GM12878 (cell line): ENCODE measurements at regions not wholly inside any gene's neighbourhood (a gene's known extent, or its start where the extent isn't known, plus 50 kb on each side); places are given as distances from the start of the nearest gene placed in this dataset.

Experiments used
- ATAC-seq: fragments of 200-7000 bp; cut with Tn5 transposase; 3 replicates; pipeline ENCODE4 v1.9.1; 2020; ENCODE audit warnings: mild to moderate bottlenecking, moderate library complexity
- BruUV-seq: library from RNA; stranded (reverse); fragments of 400-500 nt; replicated peaks from 2 replicates; lab custom pipeline; 2021; lab: Mats Ljungman, UMichigan
- CTCF ChIA-PET: fragments of 300-600 bp; sonication (Branson Sonifier 250); formaldehyde crosslinking; extraction: SDS; loops from one replicate; lab custom pipeline; 2021; ENCODE audit warnings: inconsistent platforms; lab: Yijun Ruan, JAX
- POLR2A ChIA-PET: fragments of 350-600 bp; formaldehyde crosslinking; extraction: SDS; loops from one replicate; lab custom pipeline; 2021; ENCODE audit warnings: inconsistent platforms; lab: Charles Lee
- RAD21 ChIA-PET: fragments of 300-600 bp; sonication (Branson Sonifier 250); formaldehyde crosslinking; loops from one replicate; lab custom pipeline; 2023; ENCODE audit warnings: antibody characterized with exemption; ENCODE audit not compliant: unreplicated experiment; lab: Charles Lee
- SMC1A ChIA-PET: fragments of 300-600 bp; sonication (Branson Sonifier 250); formaldehyde crosslinking; loops from one replicate; lab custom pipeline; 2023; ENCODE audit not compliant: unreplicated experiment, uncharacterized antibody; lab: Charles Lee
- DNase-seq: peaks from one replicate; pipeline ENCODE4 v3.0.0-alpha.2; 2011; ENCODE audit warnings: low read depth, low spot score
- FAIRE-seq: peaks from 3 replicates; lab custom pipeline; 2011; peaks lifted over from hg19 to GRCh38; lab: Jason Lieb, UNC
- H2AFZ ChIP-seq: 2 replicates; pipeline ENCODE4 v1.6.0; 2011; ENCODE audit warnings: low read depth, low read length, control low read depth; ENCODE audit not compliant: control insufficient read depth
- H3K27ac ChIP-seq: 2 replicates; pipeline ENCODE4 v1.5.1; 2011; ENCODE audit warnings: control low read depth; ENCODE audit not compliant: control insufficient read depth, insufficient read depth
- H3K27me3 ChIP-seq, 2 experiments: replicated peaks in 1 of 2; 2 replicates each; pipeline versions ENCODE4 v1.6.0 to v1.6.1; 2011; ENCODE audit warnings: low read length in 1 of 2; ENCODE audit not compliant: control insufficient read depth in 2 of 2, insufficient read depth in 2 of 2
- H3K36me3 ChIP-seq, 2 experiments: 2 replicates each; pipeline ENCODE4 v1.5.1; 2011; ENCODE audit warnings: low read length in 1 of 2; ENCODE audit not compliant: control insufficient read depth in 2 of 2, insufficient read depth in 2 of 2
- H3K4me1 ChIP-seq: 2 replicates; pipeline ENCODE4 v1.6.1; 2011; ENCODE audit warnings: mild to moderate bottlenecking, low read length, moderate library complexity, mixed read lengths; ENCODE audit not compliant: control insufficient read depth, insufficient read depth
- H3K4me2 ChIP-seq: 2 replicates; pipeline ENCODE4 v1.6.0; 2011; ENCODE audit warnings: control low read depth; ENCODE audit not compliant: control insufficient read depth, insufficient read depth
- H3K4me3 ChIP-seq: fragments of 200-600 bp; sonication (generic); 2 replicates; pipeline ENCODE4 v1.5.1; 2016
- H3K79me2 ChIP-seq: 2 replicates; pipeline ENCODE4 v1.6.0; 2011; ENCODE audit warnings: low read length; ENCODE audit not compliant: control insufficient read depth, insufficient read depth
- H3K9ac ChIP-seq: 2 replicates; pipeline ENCODE4 v1.8.0; 2011; ENCODE audit warnings: low read length, control low read depth, mixed read lengths; ENCODE audit not compliant: control insufficient read depth, insufficient read depth
- H3K9me3 ChIP-seq: replicated peaks from 3 replicates; pipeline ENCODE4 v1.5.1; 2011; ENCODE audit warnings: mild to moderate bottlenecking, low read length; ENCODE audit not compliant: control insufficient read depth, insufficient read depth
- H4K20me1 ChIP-seq: 2 replicates; pipeline ENCODE4 v1.6.0; 2011; ENCODE audit not compliant: control insufficient read depth, insufficient read depth
- CEBPB ChIP-seq, 2 experiments: fragments of 150-350 bp in 1 of 2; IDR thresholded peaks; 2 replicates each; pipeline ENCODE4 v1.6.1; 2012 to 2014; ENCODE audit warnings: low read depth in 2 of 2, low read length in 2 of 2, borderline replicate concordance in 1 of 2, inconsistent platforms in 1 of 2
- CEBPZ ChIP-seq: fragments of 150-350 bp; IDR thresholded peaks from 2 replicates; pipeline ENCODE4 v1.6.1; 2016; ENCODE audit warnings: low read depth, low read length
- CREM ChIP-seq: IDR thresholded peaks from 2 replicates; pipeline ENCODE4 v1.6.1; 2014; ENCODE audit warnings: antibody characterized with exemption, low read depth
- DPF2 ChIP-seq: fragments of 450-650 bp; IDR thresholded peaks from 2 replicates; pipeline ENCODE4 v1.6.1; 2017; ENCODE audit warnings: mild to moderate bottlenecking
- EED ChIP-seq: sonication (generic); IDR thresholded peaks from 2 replicates; pipeline ENCODE4 v1.6.1; 2016; ENCODE audit warnings: antibody characterized with exemption, low read depth
- EP300 ChIP-seq, 2 experiments: fragments of 150-350 bp in 1 of 2; IDR thresholded peaks; 2 replicates each; pipeline ENCODE4 v1.6.1; 2011 to 2012; ENCODE audit warnings: low read depth in 2 of 2, low read length in 2 of 2, borderline replicate concordance in 1 of 2, improper control_type of control experiment in 1 of 2, inconsistent platforms in 1 of 2; ENCODE audit not compliant: control insufficient read depth in 1 of 2
- MTA3 ChIP-seq: IDR thresholded peaks from 2 replicates; pipeline ENCODE4 v1.6.1; 2012; ENCODE audit warnings: low read length, inconsistent platforms, borderline replicate concordance
- MXI1 ChIP-seq: fragments of 150-350 bp; IDR thresholded peaks from 2 replicates; pipeline ENCODE4 v1.6.1; 2011; ENCODE audit warnings: low read depth, mild to moderate bottlenecking, inconsistent platforms, low read length, improper control_type of control experiment
- MYC ChIP-seq: IDR thresholded peaks from 2 replicates; pipeline ENCODE4 v1.6.1; 2011; ENCODE audit warnings: mild to moderate bottlenecking, low read length, moderate library complexity, inconsistent platforms; ENCODE audit not compliant: insufficient read depth, insufficient replicate concordance, insufficient read length, severe bottlenecking
- POLR2AphosphoS2 ChIP-seq: IDR thresholded peaks from 2 replicates; pipeline ENCODE4 v1.6.1; 2011; ENCODE audit warnings: low read depth, mild to moderate bottlenecking, low read length, improper control_type of control experiment, moderate library complexity
- ZBTB11 ChIP-seq: fragments of 450-650 bp; formaldehyde crosslinking; IDR thresholded peaks from 2 replicates; pipeline ENCODE4 v1.5.0; 2022; ENCODE audit warnings: mild to moderate bottlenecking, missing genetic modification characterization
- ZNF274 ChIP-seq: IDR thresholded peaks from one replicate; pipeline ENCODE4 v1.8.0; 2011; ENCODE audit not compliant: insufficient read length, insufficient read depth
- ZZZ3 ChIP-seq: IDR thresholded peaks from 2 replicates; pipeline ENCODE4 v1.6.1; 2011; ENCODE audit warnings: low read depth; ENCODE audit not compliant: control insufficient read depth, insufficient read length
- WGBS: methylation state at CpG from one replicate; pipeline ENCODE4 v1.1.6; 2016; ENCODE audit warnings: low lambda C conversion rate; ENCODE audit not compliant: insufficient replicate concordance, insufficient coverage; ENCODE audit errors: missing lambda C conversion rate; 5-methylcytosine and 5-hydroxymethylcytosine counted together
- in situ Hi-C: fragments of 300-500 bp; cut with MboI; formaldehyde crosslinking; loops from 9 replicates; pipeline ENCODE4 v1.14.3; 2018; ENCODE audit warnings: mixed read lengths
- intact Hi-C: fragments of 100-400 bp; cut with micrococcal nuclease; formaldehyde crosslinking; loops from one replicate; pipeline ENCODE4 v1.14.2; 2022; ENCODE audit not compliant: unreplicated experiment

DNA sequence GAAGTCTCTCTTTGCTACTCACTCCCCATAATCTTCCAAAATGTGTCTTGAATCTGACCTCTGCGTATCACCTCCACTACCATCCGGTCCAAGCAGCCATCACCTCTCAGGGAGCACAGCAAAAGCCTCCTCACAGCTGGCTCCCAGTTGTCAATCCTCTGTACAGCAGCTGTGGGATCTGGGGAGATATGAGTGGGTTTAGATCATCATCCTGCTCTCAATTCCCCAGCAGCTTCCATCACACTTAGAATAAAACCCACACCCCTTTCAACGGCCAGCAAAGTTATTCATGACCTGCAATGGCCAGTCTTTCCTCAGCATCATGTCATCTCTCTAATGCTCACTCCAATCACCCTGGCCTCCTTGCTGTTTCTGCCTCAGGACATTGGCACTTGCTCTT is 261.6 kb downstream of the PAX3 start (continued):
- TF ChIP-seq MTA3 (no peak), MYC (no peak), EED (no peak), CREM (no peak)
- TF ChIP-seq, all 136 proteins: peak for 0

DNA sequence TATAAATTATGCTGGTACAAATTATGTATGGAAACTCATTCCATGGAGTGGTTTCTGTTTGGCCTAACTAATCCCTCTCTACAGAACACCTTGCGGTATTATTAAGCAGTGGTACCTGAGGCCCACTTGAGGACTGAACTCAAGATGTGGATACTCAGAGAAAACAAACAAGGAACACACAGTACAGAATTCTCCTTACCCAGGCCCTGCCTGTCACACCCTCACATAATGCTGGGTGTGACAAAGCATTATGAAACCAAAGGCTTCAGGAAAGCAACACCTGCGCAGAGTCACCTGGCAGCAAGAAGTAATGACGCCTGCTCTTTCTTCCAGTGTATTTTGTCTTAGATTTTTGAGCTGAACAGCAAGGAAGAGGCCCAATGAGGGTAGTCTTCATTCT is 264.7 kb downstream of the PAX3 start:
- Histone ChIP-seq H4K20me1 (no peaks in the 10 kb centered on the region), H3K4me3 (no peak overlapping the region), H3K27me3 (no peaks in the 10 kb centered on the region), H3K9me3 (no peaks in the 10 kb centered on the region), H3K36me3 (no peaks in the 10 kb centered on the region), H3K27ac (no peak overlapping the region), H2AFZ (no peak overlapping the region)
- ChIA-PET POLR2A (no interaction called here), SMC1A (no interaction called here)
- FAIRE-seq, result no peak
- DNase-seq, result no peak
- BruUV-seq, result no TSS peak
- intact Hi-C loops, result no loop called here
- WGBS, result 72% methylated on average over 3 of the region's 3 CpGs
- no peak for ATAC-seq
- TF ChIP-seq EP300 (IDR thresholded peaks at IDR 0.05; ENCODE audit: borderline replicate concordance in 1 of 2, control insufficient read depth in 1 of 2, low read depth in 2 of 2, low read length in 2 of 2) (no peak), CEBPZ (no peak), POLR2AphosphoS2 (no peak), DPF2 (no peak), ZNF274 (no peak), ZZZ3 (no peak), ZBTB11 (CRISPR knock-in tag) (no peak), MXI1 (no peak), CEBPB (IDR thresholded peaks at IDR 0.05; ENCODE audit: borderline replicate concordance in 1 of 2, low read depth in 2 of 2, low read length in 2 of 2) (no peak)
- TF ChIP-seq, all 136 proteins: peak for 0
- CTCF ChIA-PET, result interaction anchor here (1.6 kb wide), 1 partner anchor 9 kb away, joined by 12 read pairs; no protein-coding TSS in a partner anchor
- RAD21 ChIA-PET, result no interaction called here
- H3K79me2 ChIP-seq, result no peaks in the 10 kb centered on the region
- H3K9ac ChIP-seq, result no peak overlapping the region
- in situ Hi-C loops, result no loop called here
- no peak overlapping the region for H3K4me2 ChIP-seq
- H3K4me1 ChIP-seq, result no peaks in the 10 kb centered on the region
